Uterus (tissue), 3 donors: ENCODE measurements at regions not wholly inside any gene's neighbourhood (a gene's known extent, or its start where the extent isn't known, plus 50 kb on each side); places are given as distances from the start of the nearest gene placed in this dataset.

Source experiments
- DNase-seq, 2 donors: peaks; one replicate each; pipeline ENCODE4 v3.0.0-alpha.2; 2019 to 2020
- H3K27ac ChIP-seq, 2 donors: fragments of 200-600 bp; sonication (generic); 1 replicate in 1 of 2; 2 replicates in 1 of 2; pipeline ENCODE4 v1.5.1; 2016 to 2018
- H3K27me3 ChIP-seq, 2 donors: fragments of 200-600 bp; sonication (generic); one replicate each; pipeline ENCODE4 v1.5.1; 2018 to 2019; ENCODE audit warnings: control low read depth in 1 of 2
- H3K36me3 ChIP-seq, 2 donors: fragments of 200-600 bp; sonication (generic); one replicate each; pipeline ENCODE4 v1.5.1; 2019; ENCODE audit warnings: control low read depth in 1 of 2
- H3K4me1 ChIP-seq, 2 donors: fragments of 200-600 bp; sonication (generic); one replicate each; pipeline ENCODE4 v1.5.1; 2018 to 2019; ENCODE audit warnings: control low read depth in 1 of 2
- H3K4me3 ChIP-seq, 2 donors: fragments of 200-600 bp; sonication (generic); 1 replicate in 1 of 2; 2 replicates in 1 of 2; pipeline ENCODE4 v1.5.1; 2018 to 2019; ENCODE audit warnings: mild to moderate bottlenecking in 1 of 2
- H3K9me3 ChIP-seq, 2 donors: fragments of 200-600 bp; sonication (generic); one replicate each; pipeline ENCODE4 v1.5.1; 2019; ENCODE audit warnings: control low read depth in 1 of 2
- POLR2A ChIP-seq, 2 donors: fragments of 450-650 bp; IDR thresholded peaks; one replicate each; pipeline ENCODE4 v1.6.1; 2016; ENCODE audit warnings: antibody characterized with exemption in 2 of 2, mild to moderate bottlenecking in 1 of 2, moderate library complexity in 1 of 2
- intact Hi-C: fragments of 100-400 bp; cut with DNase I; formaldehyde crosslinking; loops from one replicate; pipeline ENCODE4 v1.15.1; 2023; ENCODE audit warnings: low total_unique reads
- TF ChIP-seq, protein P1 (sequence below), 4 experiments: fragments of 200-600 bp in 2 of 4; fragments of 450-650 bp in 2 of 4; sonication (generic) in 2 of 4; IDR thresholded peaks; one replicate each; pipeline ENCODE4 v1.5.1; 2016 to 2019; ENCODE audit warnings: antibody characterized with exemption in 4 of 4, mild to moderate bottlenecking in 2 of 4, moderate library complexity in 1 of 4
- donor health status: DM: yes; HTN: yes; CAD: no.

DNA sequence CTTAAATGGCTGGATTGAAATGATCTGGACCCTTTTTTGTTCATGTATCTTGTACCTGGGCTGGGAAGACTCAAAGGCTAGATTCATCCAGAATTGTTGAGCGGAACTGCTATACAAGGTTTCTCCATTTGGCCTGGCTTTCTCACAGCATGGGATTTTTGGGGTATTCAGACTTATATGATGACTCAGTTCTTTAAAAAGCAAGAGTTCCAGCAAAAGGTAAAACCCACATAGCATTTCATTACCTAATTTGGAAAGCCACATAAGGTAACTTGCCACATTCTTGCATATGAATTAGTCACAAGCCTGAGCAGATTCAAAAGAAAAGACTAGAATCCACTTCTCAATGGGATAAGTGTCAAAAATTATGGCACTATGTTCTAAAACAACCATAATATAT, 137.4 kb downstream of the HGF start:
- TF ChIP-seq, protein P1, sequence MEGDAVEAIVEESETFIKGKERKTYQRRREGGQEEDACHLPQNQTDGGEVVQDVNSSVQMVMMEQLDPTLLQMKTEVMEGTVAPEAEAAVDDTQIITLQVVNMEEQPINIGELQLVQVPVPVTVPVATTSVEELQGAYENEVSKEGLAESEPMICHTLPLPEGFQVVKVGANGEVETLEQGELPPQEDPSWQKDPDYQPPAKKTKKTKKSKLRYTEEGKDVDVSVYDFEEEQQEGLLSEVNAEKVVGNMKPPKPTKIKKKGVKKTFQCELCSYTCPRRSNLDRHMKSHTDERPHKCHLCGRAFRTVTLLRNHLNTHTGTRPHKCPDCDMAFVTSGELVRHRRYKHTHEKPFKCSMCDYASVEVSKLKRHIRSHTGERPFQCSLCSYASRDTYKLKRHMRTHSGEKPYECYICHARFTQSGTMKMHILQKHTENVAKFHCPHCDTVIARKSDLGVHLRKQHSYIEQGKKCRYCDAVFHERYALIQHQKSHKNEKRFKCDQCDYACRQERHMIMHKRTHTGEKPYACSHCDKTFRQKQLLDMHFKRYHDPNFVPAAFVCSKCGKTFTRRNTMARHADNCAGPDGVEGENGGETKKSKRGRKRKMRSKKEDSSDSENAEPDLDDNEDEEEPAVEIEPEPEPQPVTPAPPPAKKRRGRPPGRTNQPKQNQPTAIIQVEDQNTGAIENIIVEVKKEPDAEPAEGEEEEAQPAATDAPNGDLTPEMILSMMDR (IDR thresholded peaks at IDR 0.05), result no peak
- no peak for TF ChIP-seq POLR2A (IDR thresholded peaks at IDR 0.05)
- no peaks in the 10 kb centered on the region for H3K27me3 ChIP-seq
- intact Hi-C loops, result no loop called here
- no peaks in the 10 kb centered on the region for H3K9me3 ChIP-seq
- no peaks in the 10 kb centered on the region for H3K36me3 ChIP-seq
- no peak overlapping the region for H3K27ac ChIP-seq
- H3K4me1 ChIP-seq, result no peaks in the 10 kb centered on the region
- no peak for DNase-seq
- no peak overlapping the region for H3K4me3 ChIP-seq

DNA sequence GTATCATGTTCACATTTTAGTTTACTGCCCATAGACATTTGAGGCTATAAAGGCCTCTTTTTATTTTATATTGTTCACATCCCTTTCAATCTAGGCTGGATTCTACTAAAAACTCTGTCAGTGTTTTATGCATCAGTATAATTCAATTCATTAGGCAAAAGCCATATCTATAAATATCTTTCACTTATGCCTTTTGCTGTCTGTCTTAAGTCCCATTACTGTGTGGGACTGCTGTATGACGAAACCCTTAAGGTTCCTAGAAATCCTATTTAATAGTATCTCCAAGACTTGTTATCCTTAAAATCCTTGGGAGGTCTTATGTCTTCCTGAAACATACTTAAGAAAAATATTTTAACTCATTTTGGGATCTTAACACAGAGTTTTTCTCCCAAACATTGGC, 139.2 kb downstream of the HGF start:
- TF ChIP-seq, protein P1 (IDR thresholded peaks at IDR 0.05), result no peak
- no peak for TF ChIP-seq POLR2A (IDR thresholded peaks at IDR 0.05)
- Histone ChIP-seq H3K4me3 (no peak overlapping the region), H3K36me3 (no peaks in the 10 kb centered on the region), H3K9me3 (no peaks in the 10 kb centered on the region), H3K27ac (no peak overlapping the region), H3K4me1 (no peaks in the 10 kb centered on the region), H3K27me3 (no peaks in the 10 kb centered on the region)
- DNase-seq, result no peak
- intact Hi-C loops, result no loop called here

DNA sequence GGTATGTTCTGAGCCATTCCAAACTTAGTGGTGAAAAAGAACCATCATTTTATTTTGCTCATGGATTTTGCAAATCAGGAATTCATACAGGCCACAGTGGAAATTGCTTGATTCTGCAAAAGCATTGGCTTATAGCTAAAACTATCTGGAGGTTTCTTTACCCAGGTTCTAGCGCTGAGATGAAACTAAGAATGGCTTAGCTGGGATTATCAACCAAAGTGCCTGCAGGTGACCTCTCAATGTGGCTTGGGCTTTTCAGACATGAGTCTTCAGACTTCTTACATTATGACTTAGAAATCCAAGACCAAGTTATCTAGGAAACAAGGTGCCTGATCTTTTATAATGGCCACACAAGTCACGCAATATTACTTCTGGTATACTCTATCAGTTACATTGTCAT, 140.1 kb downstream of the HGF start:
- H3K9me3 ChIP-seq, result no peaks in the 10 kb centered on the region
- H3K27me3 ChIP-seq, result no peaks in the 10 kb centered on the region
- no peaks in the 10 kb centered on the region for H3K4me1 ChIP-seq
- intact Hi-C loops, result no loop called here
- H3K4me3 ChIP-seq, result no peak overlapping the region
- TF ChIP-seq, protein P1 (IDR thresholded peaks at IDR 0.05), result no peak
- no peak for TF ChIP-seq POLR2A (IDR thresholded peaks at IDR 0.05)
- H3K27ac ChIP-seq, result no peak overlapping the region
- no peak for DNase-seq
- no peaks in the 10 kb centered on the region for H3K36me3 ChIP-seq

DNA sequence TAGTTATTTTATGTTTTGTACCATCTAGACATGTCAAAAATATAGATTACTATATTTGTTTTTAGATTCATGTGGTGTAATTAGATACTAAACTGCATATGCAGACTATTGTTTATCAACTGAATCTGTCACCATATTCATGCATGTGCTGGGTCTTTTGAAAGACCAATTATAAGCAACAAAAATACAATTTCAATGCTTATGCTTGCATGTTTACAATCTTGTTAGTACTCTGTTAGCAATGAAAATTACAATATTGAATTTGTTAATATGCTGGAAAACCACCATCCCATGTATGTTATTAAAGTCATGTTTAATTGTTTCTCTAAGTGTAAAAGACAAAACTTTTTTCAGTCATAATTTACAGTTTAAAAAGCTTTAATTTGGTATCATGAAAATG, 140.9 kb downstream of the HGF start:
- Histone ChIP-seq H3K27ac (no peak overlapping the region), H3K4me1 (no peaks in the 10 kb centered on the region), H3K36me3 (no peaks in the 10 kb centered on the region), H3K27me3 (no peaks in the 10 kb centered on the region), H3K4me3 (no peak overlapping the region), H3K9me3 (no peaks in the 10 kb centered on the region)
- intact Hi-C loops, result no loop called here
- no peak for DNase-seq
- TF ChIP-seq, protein P1 (IDR thresholded peaks at IDR 0.05), result no peak
- no peak for TF ChIP-seq POLR2A (IDR thresholded peaks at IDR 0.05)

DNA sequence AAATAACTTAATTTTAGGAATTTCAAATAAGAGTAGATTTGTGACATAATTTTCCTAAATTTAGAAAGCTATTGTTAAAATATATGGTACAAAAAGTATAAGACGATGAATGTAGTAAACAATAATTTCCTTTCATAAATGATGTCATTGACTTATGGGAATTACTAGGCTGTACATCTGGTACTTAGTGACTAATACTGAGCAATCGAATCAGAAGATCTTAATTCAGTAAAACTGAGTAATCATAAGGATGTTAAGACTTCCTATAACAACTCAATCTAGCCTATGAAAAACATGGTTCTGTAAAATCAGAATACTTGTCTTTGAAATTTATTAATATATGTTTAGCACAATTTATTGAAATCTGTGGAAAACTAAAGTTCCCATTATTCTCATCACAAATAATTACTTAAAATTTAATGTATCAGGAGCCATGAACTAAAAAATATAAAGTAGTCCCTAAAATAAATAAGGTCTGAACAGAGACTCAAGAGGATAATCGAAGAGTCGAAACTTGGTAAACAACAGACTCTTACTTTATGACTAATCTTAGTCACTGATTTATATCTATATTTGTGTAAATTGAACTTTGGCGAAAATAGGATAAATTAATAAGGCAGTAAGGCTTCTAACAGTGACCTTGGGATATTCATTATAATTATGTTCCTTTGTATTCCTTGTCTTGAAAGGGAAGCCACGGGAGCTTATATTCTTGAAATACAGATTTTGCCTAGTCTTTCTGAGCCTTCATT, 142.1 kb downstream of the HGF start:
- TF ChIP-seq, protein P1 (IDR thresholded peaks at IDR 0.05), result no peak
- no peak for TF ChIP-seq POLR2A (IDR thresholded peaks at IDR 0.05)
- H3K27ac ChIP-seq, result no peak overlapping the region
- H3K9me3 ChIP-seq, result no peaks in the 10 kb centered on the region
- intact Hi-C loops, result no loop called here
- no peak overlapping the region for H3K4me3 ChIP-seq
- no peak for DNase-seq
- H3K27me3 ChIP-seq, result no peaks in the 10 kb centered on the region
- no peaks in the 10 kb centered on the region for H3K36me3 ChIP-seq
- no peaks in the 10 kb centered on the region for H3K4me1 ChIP-seq
